ENCODE measurements at regions not wholly inside any gene's neighbourhood (a gene's known extent, or its start where the extent isn't known, plus 50 kb on each side); places are given as distances from the start of the nearest gene placed in this dataset.

- no peak for TF ChIP-seq CTCF (IDR thresholded peaks at IDR 0.05)
- no peak for TF ChIP-seq RAD21 (IDR thresholded peaks at IDR 0.05; ENCODE audit: low read length)
- TF ChIP-seq POLR2AphosphoS5 (IDR thresholded peaks at IDR 0.05; ENCODE audit: low read depth, low read length): no peak
- no peak for TF ChIP-seq CHD2 (IDR thresholded peaks at IDR 0.05; ENCODE audit: low read length, partially characterized antibody)
- no peak for TF ChIP-seq FOSL2 (IDR thresholded peaks at IDR 0.05; ENCODE audit: borderline replicate concordance, low read depth)
- no peak for TF ChIP-seq SMC3 (IDR thresholded peaks at IDR 0.05; ENCODE audit: low read depth, low read length)
- no peak for TF ChIP-seq TAF1 (IDR thresholded peaks at IDR 0.05; ENCODE audit: borderline replicate concordance, low read depth, low read length)
- TF ChIP-seq, protein P1, sequence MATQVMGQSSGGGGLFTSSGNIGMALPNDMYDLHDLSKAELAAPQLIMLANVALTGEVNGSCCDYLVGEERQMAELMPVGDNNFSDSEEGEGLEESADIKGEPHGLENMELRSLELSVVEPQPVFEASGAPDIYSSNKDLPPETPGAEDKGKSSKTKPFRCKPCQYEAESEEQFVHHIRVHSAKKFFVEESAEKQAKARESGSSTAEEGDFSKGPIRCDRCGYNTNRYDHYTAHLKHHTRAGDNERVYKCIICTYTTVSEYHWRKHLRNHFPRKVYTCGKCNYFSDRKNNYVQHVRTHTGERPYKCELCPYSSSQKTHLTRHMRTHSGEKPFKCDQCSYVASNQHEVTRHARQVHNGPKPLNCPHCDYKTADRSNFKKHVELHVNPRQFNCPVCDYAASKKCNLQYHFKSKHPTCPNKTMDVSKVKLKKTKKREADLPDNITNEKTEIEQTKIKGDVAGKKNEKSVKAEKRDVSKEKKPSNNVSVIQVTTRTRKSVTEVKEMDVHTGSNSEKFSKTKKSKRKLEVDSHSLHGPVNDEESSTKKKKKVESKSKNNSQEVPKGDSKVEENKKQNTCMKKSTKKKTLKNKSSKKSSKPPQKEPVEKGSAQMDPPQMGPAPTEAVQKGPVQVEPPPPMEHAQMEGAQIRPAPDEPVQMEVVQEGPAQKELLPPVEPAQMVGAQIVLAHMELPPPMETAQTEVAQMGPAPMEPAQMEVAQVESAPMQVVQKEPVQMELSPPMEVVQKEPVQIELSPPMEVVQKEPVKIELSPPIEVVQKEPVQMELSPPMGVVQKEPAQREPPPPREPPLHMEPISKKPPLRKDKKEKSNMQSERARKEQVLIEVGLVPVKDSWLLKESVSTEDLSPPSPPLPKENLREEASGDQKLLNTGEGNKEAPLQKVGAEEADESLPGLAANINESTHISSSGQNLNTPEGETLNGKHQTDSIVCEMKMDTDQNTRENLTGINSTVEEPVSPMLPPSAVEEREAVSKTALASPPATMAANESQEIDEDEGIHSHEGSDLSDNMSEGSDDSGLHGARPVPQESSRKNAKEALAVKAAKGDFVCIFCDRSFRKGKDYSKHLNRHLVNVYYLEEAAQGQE (IDR thresholded peaks at IDR 0.05; ENCODE audit: low read depth, low read length): no peak
- no peak for TF ChIP-seq NFIC (IDR thresholded peaks at IDR 0.05; ENCODE audit: borderline replicate concordance)
- no peak for TF ChIP-seq MAX (IDR thresholded peaks at IDR 0.05; ENCODE audit: low read depth)
- TF ChIP-seq EZH2phosphoT487 (IDR thresholded peaks at IDR 0.05; ENCODE audit: borderline replicate concordance, low read depth): no peak
- TF ChIP-seq GATA2 (CRISPR knock-in tag; IDR thresholded peaks at IDR 0.05): no peak
Measured at GRCh38 chr5:67578011-67578410, 381.4 kb upstream of the CD180 start.
